ENCODE measurements at regions not wholly inside any gene's neighbourhood (a gene's known extent, or its start where the extent isn't known, plus 50 kb on each side); places are given as distances from the start of the nearest gene placed in this dataset. TPM values are rescaled to one million over a fixed set of nuclear protein-coding genes. Genes with fewer than 3 reads are reported as not detected.

GRCh38 chr11:104214517-104214916, 50.6 kb upstream of the PDGFD start:
- no peak overlapping the region for H2BK15ac ChIP-seq (ENCODE audit: low read length)
- no peak overlapping the region for H3K23ac ChIP-seq (ENCODE audit: low read depth, low read length, poor library complexity)

More at GRCh38 chr11:104214517-104214916, 50.6 kb upstream of the PDGFD start:
- whole genome bisulfite sequencing, 2 donors (ENCODE audit: extremely low coverage in 2 of 2, insufficient read length in 2 of 2, insufficient replicate concordance in 1 of 2): no CpG with 5 or more reads among the region's 3 CpGs
- H2AK5ac ChIP-seq (ENCODE audit: low read depth, low read length): no peak overlapping the region
- no peak for DNase-seq (ENCODE audit: low spot score)
- H2BK5ac ChIP-seq (ENCODE audit: low read length): no peak overlapping the region
- no peaks in the 10 kb centered on the region for H3K9me3 ChIP-seq (replicated peaks in 1 of 2; ENCODE audit: control insufficient read depth in 2 of 2, insufficient read depth in 1 of 2, low read depth in 1 of 2, low read length in 2 of 2)
- no peak overlapping the region for H3K4me2 ChIP-seq (ENCODE audit: insufficient read depth, low read length, poor library complexity, severe bottlenecking)
- H3K4me1 ChIP-seq (ENCODE audit: control insufficient read depth in 2 of 2, insufficient read depth in 1 of 2, low read depth in 1 of 2, low read length in 2 of 2): no peaks in the 10 kb centered on the region
- H3K79me1 ChIP-seq (ENCODE audit: low read depth, low read length): no peaks in the 10 kb centered on the region
- H2AFZ ChIP-seq (ENCODE audit: low read length): no peak overlapping the region
- no peak overlapping the region for H2BK12ac ChIP-seq (ENCODE audit: low read length)
- no peak overlapping the region for H3K4me3 ChIP-seq (ENCODE audit: low read length in 2 of 2)
- H2BK120ac ChIP-seq (ENCODE audit: low read depth, low read length): no peak overlapping the region
- H3K14ac ChIP-seq (ENCODE audit: low read length): no peak overlapping the region
- H3K18ac ChIP-seq (ENCODE audit: low read length): no peak overlapping the region
- H3K4ac ChIP-seq (ENCODE audit: low read length): no peak overlapping the region
- no peak overlapping the region for H4K91ac ChIP-seq (ENCODE audit: low read depth, low read length, poor library complexity)
- H3K9ac ChIP-seq (ENCODE audit: low read depth, low read length, poor library complexity): no peak overlapping the region
- H4K8ac ChIP-seq (ENCODE audit: low read depth, low read length): no peak overlapping the region
- H3K36me3 ChIP-seq (replicated peaks in 1 of 2; ENCODE audit: control insufficient read depth in 2 of 2, insufficient read depth in 2 of 2, low read length in 2 of 2): no peaks in the 10 kb centered on the region
- H3K27ac ChIP-seq (replicated peaks; ENCODE audit: low read length): no peak overlapping the region
- H3K27me3 ChIP-seq (ENCODE audit: control insufficient read depth in 3 of 3, insufficient read depth in 3 of 3, low read depth in 1 of 3, low read length in 3 of 3): no peaks in the 10 kb centered on the region

Small RNA genes lying in the stretch of these regions (small RNA-seq; reads per million reads assigned to genes)
- gene AP001485.1 (ENCODE audit: insufficient read depth): not detected
- gene MIR7641-1 (ENCODE audit: insufficient read depth): not detected

Data from neuronal stem cell (in vitro differentiated cells).